Rectal smooth muscle tissue (tissue), 1 donor: ENCODE measurements at regions not wholly inside any gene's neighbourhood (a gene's known extent, or its start where the extent isn't known, plus 50 kb on each side); places are given as distances from the start of the nearest gene placed in this dataset.
"Not testable (repeated sequence)": the region's sequence is repeated elsewhere in the genome, so short reads cannot be mapped to it uniquely, and the experiment has no call there.

Source experiments
- H3K27ac ChIP-seq: one replicate; pipeline ENCODE4 v1.7.0; 2013; ENCODE audit warnings: low read depth, low read length, inconsistent platforms
- H3K27me3 ChIP-seq: one replicate; pipeline ENCODE4 v1.7.0; 2013; ENCODE audit warnings: low read length; ENCODE audit not compliant: control insufficient read depth, insufficient read depth
- H3K36me3 ChIP-seq: one replicate; pipeline ENCODE4 v1.7.0; 2013; ENCODE audit warnings: low read length; ENCODE audit not compliant: control insufficient read depth, insufficient read depth
- H3K4me1 ChIP-seq: one replicate; pipeline ENCODE4 v1.7.0; 2013; ENCODE audit warnings: low read length; ENCODE audit not compliant: control insufficient read depth, insufficient read depth
- H3K4me3 ChIP-seq: one replicate; pipeline ENCODE4 v1.7.0; 2013; ENCODE audit warnings: low read length
- H3K9ac ChIP-seq: one replicate; pipeline ENCODE4 v1.7.0; 2013; ENCODE audit warnings: low read length

GRCh38 chr9:42434844-42435714 is 251.6 kb downstream of the SPATA31A6 start:
- not testable (repeated sequence) for H3K9ac ChIP-seq, H3K27me3 ChIP-seq, H3K27ac ChIP-seq, H3K4me1 ChIP-seq, H3K4me3 ChIP-seq, H3K36me3 ChIP-seq

- H3K36me3 ChIP-seq, H3K27ac ChIP-seq, H3K27me3 ChIP-seq: not testable (repeated sequence)
Observed at GRCh38 chr9:42435715-42436342, 252.4 kb downstream of the SPATA31A6 start.

GRCh38 chr9:42437057-42437759 is 253.7 kb downstream of the SPATA31A6 start:
- not testable (repeated sequence) for H3K27ac ChIP-seq, H3K27me3 ChIP-seq, H3K4me1 ChIP-seq, H3K9ac ChIP-seq, H3K36me3 ChIP-seq, H3K4me3 ChIP-seq

More at GRCh38 chr9:42435715-42436342, 252.4 kb downstream of the SPATA31A6 start:
- H3K4me1 ChIP-seq, H3K9ac ChIP-seq, H3K4me3 ChIP-seq: not testable (repeated sequence)

GRCh38 chr9:42442680-42443079 is 259.2 kb downstream of the SPATA31A6 start:
- H3K36me3 ChIP-seq, H3K4me3 ChIP-seq: not testable (repeated sequence)

GRCh38 chr9:42443414-42443813 is 260.0 kb downstream of the SPATA31A6 start:
- H3K9ac ChIP-seq, H3K36me3 ChIP-seq, H3K27ac ChIP-seq, H3K4me3 ChIP-seq, H3K4me1 ChIP-seq, H3K27me3 ChIP-seq: not testable (repeated sequence)

More at GRCh38 chr9:42442680-42443079, 259.2 kb downstream of the SPATA31A6 start:
- not testable (repeated sequence) for H3K27me3 ChIP-seq, H3K9ac ChIP-seq, H3K27ac ChIP-seq, H3K4me1 ChIP-seq

- not testable (repeated sequence) for H3K36me3 ChIP-seq, H3K4me1 ChIP-seq, H3K4me3 ChIP-seq, H3K27me3 ChIP-seq, H3K27ac ChIP-seq, H3K9ac ChIP-seq
Observed at GRCh38 chr9:42461436-42461835, 278.0 kb downstream of the SPATA31A6 start.

- not testable (repeated sequence) for H3K36me3 ChIP-seq, H3K27ac ChIP-seq, H3K4me1 ChIP-seq, H3K27me3 ChIP-seq, H3K9ac ChIP-seq, H3K4me3 ChIP-seq
Observed at GRCh38 chr9:42461863-42462262, 278.4 kb downstream of the SPATA31A6 start.

GRCh38 chr9:42463981-42464380 is 280.5 kb downstream of the SPATA31A6 start:
- not testable (repeated sequence) for H3K9ac ChIP-seq, H3K27me3 ChIP-seq, H3K27ac ChIP-seq, H3K4me3 ChIP-seq, H3K36me3 ChIP-seq, H3K4me1 ChIP-seq

GRCh38 chr9:42470577-42470976 is 287.1 kb downstream of the SPATA31A6 start:
- not testable (repeated sequence) for H3K9ac ChIP-seq, H3K4me1 ChIP-seq, H3K27me3 ChIP-seq, H3K36me3 ChIP-seq, H3K4me3 ChIP-seq, H3K27ac ChIP-seq

GRCh38 chr9:42490989-42491388 is 307.5 kb downstream of the SPATA31A6 start:
- not testable (repeated sequence) for H3K4me3 ChIP-seq, H3K36me3 ChIP-seq, H3K9ac ChIP-seq, H3K4me1 ChIP-seq, H3K27ac ChIP-seq, H3K27me3 ChIP-seq

GRCh38 chr9:42502620-42503264 is 319.3 kb downstream of the SPATA31A6 start:
- H3K9ac ChIP-seq, H3K27me3 ChIP-seq, H3K27ac ChIP-seq, H3K4me1 ChIP-seq, H3K4me3 ChIP-seq, H3K36me3 ChIP-seq: not testable (repeated sequence)

GRCh38 chr9:42508111-42508510 is 324.7 kb downstream of the SPATA31A6 start:
- H3K27me3 ChIP-seq, H3K4me1 ChIP-seq, H3K9ac ChIP-seq, H3K4me3 ChIP-seq, H3K36me3 ChIP-seq, H3K27ac ChIP-seq: not testable (repeated sequence)
